ENCODE measurements at regions not wholly inside any gene's neighbourhood (a gene's known extent, or its start where the extent isn't known, plus 50 kb on each side); places are given as distances from the start of the nearest gene placed in this dataset.

GRCh38 chr17:71501711-71502110 is 619.1 kb upstream of the SOX9 start:
- TF ChIP-seq EZH2 (IDR thresholded peaks at IDR 0.05; ENCODE audit: borderline replicate concordance, insufficient read depth, low read depth, low read length, poor library complexity, severe bottlenecking) = no peak
- TF ChIP-seq, protein P1, sequence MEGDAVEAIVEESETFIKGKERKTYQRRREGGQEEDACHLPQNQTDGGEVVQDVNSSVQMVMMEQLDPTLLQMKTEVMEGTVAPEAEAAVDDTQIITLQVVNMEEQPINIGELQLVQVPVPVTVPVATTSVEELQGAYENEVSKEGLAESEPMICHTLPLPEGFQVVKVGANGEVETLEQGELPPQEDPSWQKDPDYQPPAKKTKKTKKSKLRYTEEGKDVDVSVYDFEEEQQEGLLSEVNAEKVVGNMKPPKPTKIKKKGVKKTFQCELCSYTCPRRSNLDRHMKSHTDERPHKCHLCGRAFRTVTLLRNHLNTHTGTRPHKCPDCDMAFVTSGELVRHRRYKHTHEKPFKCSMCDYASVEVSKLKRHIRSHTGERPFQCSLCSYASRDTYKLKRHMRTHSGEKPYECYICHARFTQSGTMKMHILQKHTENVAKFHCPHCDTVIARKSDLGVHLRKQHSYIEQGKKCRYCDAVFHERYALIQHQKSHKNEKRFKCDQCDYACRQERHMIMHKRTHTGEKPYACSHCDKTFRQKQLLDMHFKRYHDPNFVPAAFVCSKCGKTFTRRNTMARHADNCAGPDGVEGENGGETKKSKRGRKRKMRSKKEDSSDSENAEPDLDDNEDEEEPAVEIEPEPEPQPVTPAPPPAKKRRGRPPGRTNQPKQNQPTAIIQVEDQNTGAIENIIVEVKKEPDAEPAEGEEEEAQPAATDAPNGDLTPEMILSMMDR (IDR thresholded peaks at IDR 0.05) = no peak

All from B cell (primary cell).